OCI-LY7 (cell line): ENCODE measurements at regions not wholly inside any gene's neighbourhood (a gene's known extent, or its start where the extent isn't known, plus 50 kb on each side); places are given as distances from the start of the nearest gene placed in this dataset.

Experiments
- BruUV-seq: library from RNA; stranded (reverse); fragments of 400-500 nt; replicated peaks from 2 replicates; lab custom pipeline; 2021; lab: Mats Ljungman, UMichigan
- CTCF ChIA-PET: fragments of 300-600 bp; sonication (Branson Sonifier 250); formaldehyde crosslinking; loops from one replicate; lab custom pipeline; 2022; ENCODE audit warnings: antibody characterized with exemption; ENCODE audit not compliant: unreplicated experiment; lab: Charles Lee
- POLR2A ChIA-PET: fragments of 300-600 bp; sonication (Branson Sonifier 250); formaldehyde crosslinking; loops from one replicate; lab custom pipeline; 2022; ENCODE audit warnings: antibody characterized with exemption; lab: Charles Lee
- DNase-seq: peaks from one replicate; pipeline ENCODE4 v3.0.0-alpha.2; 2015; ENCODE audit warnings: low spot score
- H2AFZ ChIP-seq: fragments of 200-600 bp; sonication (generic), shearing (Covaris generic); 2 replicates; pipeline ENCODE4 v1.6.1; 2014; ENCODE audit warnings: mild to moderate bottlenecking, antibody characterized with exemption, low read length, moderate library complexity
- H3K27ac ChIP-seq: fragments of 200-600 bp; sonication (generic); 2 replicates; pipeline ENCODE4 v1.5.1; 2014; ENCODE audit warnings: mixed run types, low read depth, mild to moderate bottlenecking, moderate library complexity, low read length, inconsistent platforms; ENCODE audit not compliant: poor library complexity, severe bottlenecking
- H3K36me3 ChIP-seq: fragments of 200-600 bp; sonication (generic); 2 replicates; pipeline ENCODE4 v1.6.1; 2014; ENCODE audit warnings: mild to moderate bottlenecking, antibody characterized with exemption, low read length, moderate library complexity, mixed read lengths; ENCODE audit not compliant: insufficient read depth
- H3K4me1 ChIP-seq: fragments of 200-600 bp; sonication (generic); 2 replicates; pipeline ENCODE4 v1.5.1; 2014; ENCODE audit warnings: mild to moderate bottlenecking, low read length; ENCODE audit not compliant: insufficient read depth, poor library complexity, severe bottlenecking
- H3K4me2 ChIP-seq: fragments of 200-600 bp; sonication (generic); 2 replicates; pipeline ENCODE4 v1.6.1; 2014; ENCODE audit warnings: mild to moderate bottlenecking, low read length
- H3K4me3 ChIP-seq: fragments of 200-600 bp; sonication (generic); 2 replicates; pipeline ENCODE4 v1.5.1; 2014; ENCODE audit warnings: mild to moderate bottlenecking, low read depth, low read length; ENCODE audit not compliant: poor library complexity, severe bottlenecking
- H3K79me2 ChIP-seq: fragments of 200-600 bp; sonication (generic); 2 replicates; pipeline ENCODE4 v1.6.1; 2016; ENCODE audit warnings: low read depth, mild to moderate bottlenecking, low read length, moderate library complexity, mixed read lengths; ENCODE audit not compliant: insufficient read depth
- H3K9me2 ChIP-seq: fragments of 200-600 bp; sonication (generic); 2 replicates; pipeline ENCODE4 v1.6.1; 2016; ENCODE audit warnings: mild to moderate bottlenecking, low read length, mixed read lengths; ENCODE audit not compliant: insufficient read depth
- H3K9me3 ChIP-seq: fragments of 200-600 bp; sonication (generic); 2 replicates; pipeline ENCODE4 v1.6.1; 2014; ENCODE audit warnings: mild to moderate bottlenecking, mixed run types, low read length, mixed read lengths
- H4K20me1 ChIP-seq: fragments of 200-600 bp; sonication (generic); 2 replicates; pipeline ENCODE4 v1.6.1; 2014; ENCODE audit warnings: mild to moderate bottlenecking, antibody characterized with exemption, low read length, moderate library complexity, mixed read lengths; ENCODE audit not compliant: insufficient read depth
- EZH2phosphoT487 ChIP-seq: fragments of 200-600 bp; sonication (generic); IDR thresholded peaks from 2 replicates; pipeline ENCODE4 v1.6.1; 2018; ENCODE audit warnings: low read depth, borderline replicate concordance, mild to moderate bottlenecking, mixed run types, antibody characterized with exemption, low read length, moderate library complexity, mixed read lengths
- intact Hi-C: fragments of 100-400 bp; cut with micrococcal nuclease; formaldehyde crosslinking; loops from one replicate; pipeline ENCODE4 v1.10.0; 2022; ENCODE audit not compliant: unreplicated experiment
- TF ChIP-seq, protein P1 (sequence below): fragments of 200-600 bp; sonication (generic); conservative IDR thresholded peaks from 2 replicates; pipeline ENCODE4 v1.5.1; 2014; ENCODE audit warnings: mild to moderate bottlenecking, antibody characterized with exemption, low read length, moderate library complexity, mixed read lengths

DNA sequence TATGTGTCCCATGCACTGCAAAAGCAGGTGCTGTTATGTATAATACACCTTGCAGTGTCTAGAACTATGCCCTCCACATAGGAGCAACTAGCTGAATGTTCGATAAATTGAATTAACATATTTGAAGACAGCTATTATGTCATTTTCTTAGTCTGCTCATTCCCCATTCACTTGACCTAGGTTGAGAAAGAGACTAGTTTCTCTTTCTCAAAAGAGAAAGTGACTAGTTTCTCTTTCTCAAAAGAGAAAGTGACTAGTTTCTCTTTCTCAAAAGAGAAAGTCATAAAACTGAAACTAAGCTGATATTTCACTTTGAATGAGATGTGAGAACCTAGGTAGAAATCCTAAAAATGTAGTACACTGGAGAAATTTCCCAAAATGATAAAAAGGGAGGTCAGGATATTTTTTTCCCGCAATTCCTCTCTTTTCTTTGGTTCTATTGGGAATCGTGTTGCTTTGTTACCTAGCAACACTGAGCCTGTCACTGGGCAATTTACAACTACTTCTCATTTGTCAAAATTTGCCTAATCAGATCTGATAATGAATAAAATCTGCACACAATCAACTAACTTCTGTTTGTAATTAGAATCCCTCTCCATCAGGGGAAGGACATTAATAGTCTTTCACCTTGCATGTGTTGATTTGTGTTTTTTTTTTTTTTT is 132.0 kb upstream of the GRIA1 start:
- H3K79me2 ChIP-seq: no peaks in the 10 kb centered on the region
- CTCF ChIA-PET: no interaction called here
- POLR2A ChIA-PET: interaction anchor here (1.1 kb wide), 1 partner anchor 270 kb away, joined by 3 read pairs; no protein-coding TSS in a partner anchor
- TF ChIP-seq, protein P1, sequence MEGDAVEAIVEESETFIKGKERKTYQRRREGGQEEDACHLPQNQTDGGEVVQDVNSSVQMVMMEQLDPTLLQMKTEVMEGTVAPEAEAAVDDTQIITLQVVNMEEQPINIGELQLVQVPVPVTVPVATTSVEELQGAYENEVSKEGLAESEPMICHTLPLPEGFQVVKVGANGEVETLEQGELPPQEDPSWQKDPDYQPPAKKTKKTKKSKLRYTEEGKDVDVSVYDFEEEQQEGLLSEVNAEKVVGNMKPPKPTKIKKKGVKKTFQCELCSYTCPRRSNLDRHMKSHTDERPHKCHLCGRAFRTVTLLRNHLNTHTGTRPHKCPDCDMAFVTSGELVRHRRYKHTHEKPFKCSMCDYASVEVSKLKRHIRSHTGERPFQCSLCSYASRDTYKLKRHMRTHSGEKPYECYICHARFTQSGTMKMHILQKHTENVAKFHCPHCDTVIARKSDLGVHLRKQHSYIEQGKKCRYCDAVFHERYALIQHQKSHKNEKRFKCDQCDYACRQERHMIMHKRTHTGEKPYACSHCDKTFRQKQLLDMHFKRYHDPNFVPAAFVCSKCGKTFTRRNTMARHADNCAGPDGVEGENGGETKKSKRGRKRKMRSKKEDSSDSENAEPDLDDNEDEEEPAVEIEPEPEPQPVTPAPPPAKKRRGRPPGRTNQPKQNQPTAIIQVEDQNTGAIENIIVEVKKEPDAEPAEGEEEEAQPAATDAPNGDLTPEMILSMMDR: no peak
- no peak for TF ChIP-seq EZH2phosphoT487
- no peaks in the 10 kb centered on the region for H3K9me3 ChIP-seq
- H3K4me3 ChIP-seq: no peak overlapping the region
- no peaks in the 10 kb centered on the region for H3K36me3 ChIP-seq
- no peak overlapping the region for H2AFZ ChIP-seq
- no peaks in the 10 kb centered on the region; the same call in 1 of the 2 replicates for H3K9me2 ChIP-seq
- no peak overlapping the region for H3K4me2 ChIP-seq
- no peak for DNase-seq
- no peaks in the 10 kb centered on the region for H3K4me1 ChIP-seq
- intact Hi-C loops: no loop called here
- no peak overlapping the region for H3K27ac ChIP-seq
- H4K20me1 ChIP-seq: no peaks in the 10 kb centered on the region
- BruUV-seq: no TSS peak

DNA sequence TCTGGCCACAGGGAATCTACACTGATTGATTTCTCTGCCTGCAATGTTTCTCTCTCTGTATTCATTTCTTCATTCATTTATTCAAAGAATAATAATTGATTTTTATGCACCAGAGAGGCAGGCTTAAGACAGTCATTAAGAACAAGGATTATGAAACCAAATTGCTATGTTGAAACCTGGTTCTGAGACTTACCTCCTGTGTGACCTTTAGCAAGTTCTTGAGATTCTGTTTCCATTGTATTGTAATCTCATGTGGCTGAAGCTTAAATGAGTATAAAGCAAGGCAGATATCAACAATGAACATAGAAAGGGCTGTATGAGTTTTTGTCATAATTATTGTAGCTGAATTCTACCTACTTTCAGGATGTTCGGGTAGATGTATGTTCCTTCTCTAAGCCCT is 129.6 kb upstream of the GRIA1 start:
- BruUV-seq: no TSS peak
- TF ChIP-seq, protein P1: no peak
- TF ChIP-seq EZH2phosphoT487: no peak
- H3K79me2 ChIP-seq: no peaks in the 10 kb centered on the region
- H3K9me2 ChIP-seq: no peaks in the 10 kb centered on the region; the same call in 1 of the 2 replicates
- CTCF ChIA-PET: no interaction called here
- H3K9me3 ChIP-seq: no peaks in the 10 kb centered on the region
- H3K27ac ChIP-seq: no peak overlapping the region
- no peak overlapping the region for H2AFZ ChIP-seq
- H3K4me1 ChIP-seq: no peaks in the 10 kb centered on the region
- POLR2A ChIA-PET: interaction anchor here (0.6 to 0.7 kb wide), 2 partner anchors 19 to 317 kb away, joined by 3 read pairs; no protein-coding TSS in a partner anchor
- H4K20me1 ChIP-seq: no peaks in the 10 kb centered on the region
- DNase-seq: no peak
- intact Hi-C loops: no loop called here
- no peak overlapping the region for H3K4me2 ChIP-seq
- H3K4me3 ChIP-seq: no peak overlapping the region
- H3K36me3 ChIP-seq: no peaks in the 10 kb centered on the region

DNA sequence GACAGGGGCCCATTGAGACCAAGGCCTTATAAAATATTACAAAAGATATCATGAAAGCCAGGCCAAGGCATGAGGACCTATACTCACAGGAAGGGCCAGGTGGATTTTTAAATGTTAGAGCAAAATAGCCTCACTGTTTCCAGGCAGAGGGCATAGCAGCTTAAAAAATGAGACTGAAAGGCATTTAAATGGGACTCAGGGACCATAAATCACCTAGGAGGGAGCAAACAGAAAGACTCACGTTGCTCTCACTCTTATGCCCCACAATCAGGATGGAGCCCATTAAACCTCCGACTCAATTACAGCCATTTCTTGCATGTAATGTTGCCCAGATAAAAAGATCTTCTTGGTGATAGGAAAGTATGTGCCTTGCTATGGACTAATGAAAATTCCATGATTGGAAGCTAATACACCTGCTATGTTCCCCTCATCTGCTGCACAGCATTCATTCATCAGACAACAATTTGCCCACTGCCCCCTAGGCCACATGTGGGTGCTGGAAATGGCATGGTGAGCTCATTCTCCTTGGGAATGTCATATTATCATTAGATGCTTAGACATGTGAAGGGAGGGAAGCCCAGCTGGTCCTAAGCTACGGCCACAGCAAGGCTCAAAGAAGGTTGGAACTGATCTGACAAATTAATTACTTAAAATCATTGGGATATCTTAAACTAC is 128.6 kb upstream of the GRIA1 start:
- no peak for TF ChIP-seq EZH2phosphoT487
- TF ChIP-seq, protein P1: no peak
- Histone ChIP-seq H3K79me2 (no peaks in the 10 kb centered on the region), H3K9me2 (no peaks in the 10 kb centered on the region), H3K36me3 (no peaks in the 10 kb centered on the region), H3K4me3 (no peak overlapping the region), H3K27ac (no peak overlapping the region), H2AFZ (no peak overlapping the region), H4K20me1 (no peaks in the 10 kb centered on the region), H3K9me3 (no peaks in the 10 kb centered on the region), H3K4me2 (no peak overlapping the region), H3K4me1 (no peaks in the 10 kb centered on the region)
- DNase-seq: no peak
- intact Hi-C loops: no loop called here
- CTCF ChIA-PET: no interaction called here
- no TSS peak for BruUV-seq
- POLR2A ChIA-PET: no interaction called here
